ENCODE measurements at regions not wholly inside any gene's neighbourhood (a gene's known extent, or its start where the extent isn't known, plus 50 kb on each side); places are given as distances from the start of the nearest gene placed in this dataset.
"Not testable (repeated sequence)": the region's sequence is repeated elsewhere in the genome, so short reads cannot be mapped to it uniquely, and the experiment has no call there.

- no peak for DNase-seq
Observed at GRCh38 chr5:51034222-51034901, 348.9 kb upstream of the ISL1 start.

GRCh38 chr5:51039424-51040329 lies 343.6 kb upstream of the ISL1 start:
- no peak for DNase-seq

- DNase-seq, result no peak
Observed at GRCh38 chr5:51043745-51044144, 339.5 kb upstream of the ISL1 start.

GRCh38 chr5:51047369-51047768 lies 335.9 kb upstream of the ISL1 start:
- DNase-seq, result no peak

- DNase-seq, result no peak
Observed at GRCh38 chr5:51053361-51053760, 329.9 kb upstream of the ISL1 start.

GRCh38 chr5:51060953-51061352 lies 322.3 kb upstream of the ISL1 start:
- no peak for DNase-seq

GRCh38 chr5:51072937-51073336 lies 310.3 kb upstream of the ISL1 start:
- DNase-seq, result no peak

- no peak for DNase-seq
Observed at GRCh38 chr5:51082741-51083140, 300.5 kb upstream of the ISL1 start.

- DNase-seq, result no peak
Observed at GRCh38 chr5:51091816-51092215, 291.4 kb upstream of the ISL1 start.

GRCh38 chr5:51095486-51095885 lies 287.8 kb upstream of the ISL1 start:
- DNase-seq, result no peak

GRCh38 chr5:51096859-51097258 lies 286.4 kb upstream of the ISL1 start:
- DNase-seq, result no peak

GRCh38 chr5:51099173-51099853 lies 283.9 kb upstream of the ISL1 start:
- no peak for DNase-seq

GRCh38 chr5:51104556-51104955 lies 278.7 kb upstream of the ISL1 start:
- no peak for DNase-seq

- no peak for DNase-seq
Observed at GRCh38 chr5:51109786-51110410, 273.4 kb upstream of the ISL1 start.

GRCh38 chr5:51131266-51131665 lies 252.0 kb upstream of the ISL1 start:
- DNase-seq, result no peak

- no peak for DNase-seq
Observed at GRCh38 chr5:51138164-51138563, 245.1 kb upstream of the ISL1 start.

- no peak for DNase-seq
Observed at GRCh38 chr5:51148437-51148836, 234.8 kb upstream of the ISL1 start.

- DNase-seq, result no peak
Observed at GRCh38 chr5:51156222-51156621, 227.0 kb upstream of the ISL1 start.

GRCh38 chr5:51156838-51157237 lies 226.4 kb upstream of the ISL1 start:
- DNase-seq, result no peak

- DNase-seq, result no peak
Observed at GRCh38 chr5:51159164-51159563, 224.1 kb upstream of the ISL1 start.

- no peak for DNase-seq
Observed at GRCh38 chr5:51159606-51160005, 223.6 kb upstream of the ISL1 start.

- DNase-seq, result no peak
Observed at GRCh38 chr5:51162245-51162644, 221.0 kb upstream of the ISL1 start.

- not testable (repeated sequence) for DNase-seq
Observed at GRCh38 chr5:51165621-51166020, 217.6 kb upstream of the ISL1 start.
